OCI-LY7 (cell line): ENCODE measurements at regions not wholly inside any gene's neighbourhood (a gene's known extent, or its start where the extent isn't known, plus 50 kb on each side); places are given as distances from the start of the nearest gene placed in this dataset.

Source experiments
- BruUV-seq: library from RNA; stranded (reverse); fragments of 400-500 nt; replicated peaks from 2 replicates; lab custom pipeline; 2021; lab: Mats Ljungman, UMichigan
- CTCF ChIA-PET: fragments of 300-600 bp; sonication (Branson Sonifier 250); formaldehyde crosslinking; loops from one replicate; lab custom pipeline; 2022; ENCODE audit warnings: antibody characterized with exemption; ENCODE audit not compliant: unreplicated experiment; lab: Charles Lee
- POLR2A ChIA-PET: fragments of 300-600 bp; sonication (Branson Sonifier 250); formaldehyde crosslinking; loops from one replicate; lab custom pipeline; 2022; ENCODE audit warnings: antibody characterized with exemption; lab: Charles Lee
- DNase-seq: peaks from one replicate; pipeline ENCODE4 v3.0.0-alpha.2; 2015; ENCODE audit warnings: low spot score
- H2AFZ ChIP-seq: fragments of 200-600 bp; sonication (generic), shearing (Covaris generic); 2 replicates; pipeline ENCODE4 v1.6.1; 2014; ENCODE audit warnings: mild to moderate bottlenecking, antibody characterized with exemption, low read length, moderate library complexity
- H3K27ac ChIP-seq: fragments of 200-600 bp; sonication (generic); 2 replicates; pipeline ENCODE4 v1.5.1; 2014; ENCODE audit warnings: mixed run types, low read depth, mild to moderate bottlenecking, moderate library complexity, low read length, inconsistent platforms; ENCODE audit not compliant: poor library complexity, severe bottlenecking
- H3K36me3 ChIP-seq: fragments of 200-600 bp; sonication (generic); 2 replicates; pipeline ENCODE4 v1.6.1; 2014; ENCODE audit warnings: mild to moderate bottlenecking, antibody characterized with exemption, low read length, moderate library complexity, mixed read lengths; ENCODE audit not compliant: insufficient read depth
- H3K4me1 ChIP-seq: fragments of 200-600 bp; sonication (generic); 2 replicates; pipeline ENCODE4 v1.5.1; 2014; ENCODE audit warnings: mild to moderate bottlenecking, low read length; ENCODE audit not compliant: insufficient read depth, poor library complexity, severe bottlenecking
- H3K4me2 ChIP-seq: fragments of 200-600 bp; sonication (generic); 2 replicates; pipeline ENCODE4 v1.6.1; 2014; ENCODE audit warnings: mild to moderate bottlenecking, low read length
- H3K4me3 ChIP-seq: fragments of 200-600 bp; sonication (generic); 2 replicates; pipeline ENCODE4 v1.5.1; 2014; ENCODE audit warnings: mild to moderate bottlenecking, low read depth, low read length; ENCODE audit not compliant: poor library complexity, severe bottlenecking
- H3K79me2 ChIP-seq: fragments of 200-600 bp; sonication (generic); 2 replicates; pipeline ENCODE4 v1.6.1; 2016; ENCODE audit warnings: low read depth, mild to moderate bottlenecking, low read length, moderate library complexity, mixed read lengths; ENCODE audit not compliant: insufficient read depth
- H3K9me2 ChIP-seq: fragments of 200-600 bp; sonication (generic); 2 replicates; pipeline ENCODE4 v1.6.1; 2016; ENCODE audit warnings: mild to moderate bottlenecking, low read length, mixed read lengths; ENCODE audit not compliant: insufficient read depth
- H3K9me3 ChIP-seq: fragments of 200-600 bp; sonication (generic); 2 replicates; pipeline ENCODE4 v1.6.1; 2014; ENCODE audit warnings: mild to moderate bottlenecking, mixed run types, low read length, mixed read lengths
- H4K20me1 ChIP-seq: fragments of 200-600 bp; sonication (generic); 2 replicates; pipeline ENCODE4 v1.6.1; 2014; ENCODE audit warnings: mild to moderate bottlenecking, antibody characterized with exemption, low read length, moderate library complexity, mixed read lengths; ENCODE audit not compliant: insufficient read depth
- EZH2phosphoT487 ChIP-seq: fragments of 200-600 bp; sonication (generic); IDR thresholded peaks from 2 replicates; pipeline ENCODE4 v1.6.1; 2018; ENCODE audit warnings: low read depth, borderline replicate concordance, mild to moderate bottlenecking, mixed run types, antibody characterized with exemption, low read length, moderate library complexity, mixed read lengths
- intact Hi-C: fragments of 100-400 bp; cut with micrococcal nuclease; formaldehyde crosslinking; loops from one replicate; pipeline ENCODE4 v1.10.0; 2022; ENCODE audit not compliant: unreplicated experiment
- TF ChIP-seq, protein P1 (sequence below): fragments of 200-600 bp; sonication (generic); conservative IDR thresholded peaks from 2 replicates; pipeline ENCODE4 v1.5.1; 2014; ENCODE audit warnings: mild to moderate bottlenecking, antibody characterized with exemption, low read length, moderate library complexity, mixed read lengths

DNA sequence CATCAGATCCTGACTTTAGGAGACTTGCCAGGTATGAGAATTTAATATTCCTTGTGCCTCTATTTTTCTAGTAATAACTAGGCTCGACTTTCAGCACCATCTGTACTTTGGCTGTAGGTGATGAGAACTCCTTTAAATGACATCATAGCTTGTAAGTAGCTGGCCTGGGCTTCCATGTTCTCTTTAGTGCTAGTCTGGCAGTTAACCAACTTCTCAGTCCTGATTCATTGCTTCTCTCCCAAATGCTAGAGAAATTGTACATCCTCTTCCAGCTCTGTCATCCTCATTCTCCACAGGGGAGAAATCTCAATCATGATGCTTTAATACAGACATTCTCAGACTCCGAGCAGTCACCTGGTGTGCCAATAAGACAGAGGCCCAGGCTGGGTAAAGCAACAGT lies 143.5 kb upstream of the MOCS1 start:
- DNase-seq = no peak
- Histone ChIP-seq H3K9me3 (no peaks in the 10 kb centered on the region), H3K4me1 (no peaks in the 10 kb centered on the region), H4K20me1 (no peaks in the 10 kb centered on the region), H3K4me2 (no peak overlapping the region), H3K79me2 (no peaks in the 10 kb centered on the region), H3K9me2 (no peaks in the 10 kb centered on the region), H3K36me3 (no peaks in the 10 kb centered on the region), H3K27ac (no peak overlapping the region), H2AFZ (no peak overlapping the region), H3K4me3 (no peak overlapping the region)
- CTCF ChIA-PET = no interaction called here
- no TSS peak for BruUV-seq
- no peak for TF ChIP-seq EZH2phosphoT487
- TF ChIP-seq, protein P1, sequence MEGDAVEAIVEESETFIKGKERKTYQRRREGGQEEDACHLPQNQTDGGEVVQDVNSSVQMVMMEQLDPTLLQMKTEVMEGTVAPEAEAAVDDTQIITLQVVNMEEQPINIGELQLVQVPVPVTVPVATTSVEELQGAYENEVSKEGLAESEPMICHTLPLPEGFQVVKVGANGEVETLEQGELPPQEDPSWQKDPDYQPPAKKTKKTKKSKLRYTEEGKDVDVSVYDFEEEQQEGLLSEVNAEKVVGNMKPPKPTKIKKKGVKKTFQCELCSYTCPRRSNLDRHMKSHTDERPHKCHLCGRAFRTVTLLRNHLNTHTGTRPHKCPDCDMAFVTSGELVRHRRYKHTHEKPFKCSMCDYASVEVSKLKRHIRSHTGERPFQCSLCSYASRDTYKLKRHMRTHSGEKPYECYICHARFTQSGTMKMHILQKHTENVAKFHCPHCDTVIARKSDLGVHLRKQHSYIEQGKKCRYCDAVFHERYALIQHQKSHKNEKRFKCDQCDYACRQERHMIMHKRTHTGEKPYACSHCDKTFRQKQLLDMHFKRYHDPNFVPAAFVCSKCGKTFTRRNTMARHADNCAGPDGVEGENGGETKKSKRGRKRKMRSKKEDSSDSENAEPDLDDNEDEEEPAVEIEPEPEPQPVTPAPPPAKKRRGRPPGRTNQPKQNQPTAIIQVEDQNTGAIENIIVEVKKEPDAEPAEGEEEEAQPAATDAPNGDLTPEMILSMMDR = no peak
- POLR2A ChIA-PET = interaction anchor here (1.0 kb wide), 1 partner anchor 11 kb away, joined by 4 read pairs; no protein-coding TSS in a partner anchor
- intact Hi-C loops = no loop called here

DNA sequence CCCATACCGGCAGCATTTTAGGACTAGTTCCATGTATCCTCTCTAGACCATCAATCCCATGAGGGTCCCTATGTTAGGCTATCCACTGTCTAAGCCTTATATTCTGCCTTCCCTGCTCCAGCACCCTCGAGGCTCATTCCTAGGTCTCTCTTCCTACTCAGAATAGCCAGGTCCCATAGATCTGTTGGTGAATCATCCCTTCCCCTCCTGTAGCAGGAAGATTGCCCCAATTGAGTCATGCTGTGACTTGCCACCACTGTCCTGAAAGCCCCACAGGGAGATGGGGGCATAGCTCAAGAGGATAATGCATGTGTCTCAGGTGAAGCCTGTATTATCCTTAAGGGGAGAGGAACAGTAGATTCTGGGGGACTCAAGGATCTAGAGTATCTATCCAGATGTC lies 143.1 kb upstream of the MOCS1 start:
- no peak for DNase-seq
- no TSS peak for BruUV-seq
- H3K36me3 ChIP-seq = no peaks in the 10 kb centered on the region
- no peaks in the 10 kb centered on the region for H3K4me1 ChIP-seq
- H3K9me2 ChIP-seq = no peaks in the 10 kb centered on the region
- no peak overlapping the region for H2AFZ ChIP-seq
- no peaks in the 10 kb centered on the region for H3K79me2 ChIP-seq
- CTCF ChIA-PET = no interaction called here
- H3K4me3 ChIP-seq = no peak overlapping the region
- no peak for TF ChIP-seq EZH2phosphoT487
- TF ChIP-seq, protein P1 = no peak
- POLR2A ChIA-PET = no interaction called here
- H3K4me2 ChIP-seq = no peak overlapping the region
- no peak overlapping the region for H3K27ac ChIP-seq
- no peaks in the 10 kb centered on the region for H4K20me1 ChIP-seq
- H3K9me3 ChIP-seq = no peaks in the 10 kb centered on the region
- intact Hi-C loops = no loop called here

DNA sequence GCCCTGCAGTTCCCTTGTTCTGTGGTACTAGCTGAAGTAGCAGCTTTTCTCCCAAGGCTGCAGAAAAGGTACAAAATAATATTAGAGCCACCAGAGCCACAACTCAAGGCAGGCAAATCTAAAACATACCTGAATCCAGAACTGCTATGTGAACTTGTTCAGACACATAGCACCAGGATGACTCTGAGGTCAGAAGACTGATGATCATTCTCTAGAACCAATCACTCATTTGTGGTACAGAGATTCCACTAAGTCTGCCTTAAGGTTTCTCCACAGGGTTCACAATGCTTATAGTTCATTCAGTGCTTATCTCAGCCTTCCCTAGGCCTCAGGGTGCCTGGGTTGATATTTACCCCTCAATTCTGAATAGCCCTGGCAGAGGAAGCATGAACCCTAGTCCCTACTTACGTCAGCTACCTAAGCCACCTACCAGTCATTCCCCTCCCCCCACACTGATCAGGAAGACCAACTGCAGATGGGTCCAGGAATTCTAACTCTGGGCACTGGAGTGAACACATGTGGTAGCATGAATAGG lies 140.9 kb upstream of the MOCS1 start:
- Histone ChIP-seq H3K4me3 (no peak overlapping the region), H3K79me2 (no peaks in the 10 kb centered on the region), H3K9me2 (no peaks in the 10 kb centered on the region), H4K20me1 (no peaks in the 10 kb centered on the region), H3K36me3 (no peaks in the 10 kb centered on the region), H3K4me1 (no peaks in the 10 kb centered on the region), H3K4me2 (no peak overlapping the region), H2AFZ (no peak overlapping the region), H3K9me3 (no peaks in the 10 kb centered on the region), H3K27ac (no peak overlapping the region)
- no peak for DNase-seq
- intact Hi-C loops = no loop called here
- ChIA-PET CTCF (no interaction called here), POLR2A (no interaction called here)
- TF ChIP-seq, protein P1 = no peak
- no peak for TF ChIP-seq EZH2phosphoT487
- no TSS peak for BruUV-seq
